AG09309 (cell line): ENCODE measurements at regions not wholly inside any gene's neighbourhood (a gene's known extent, or its start where the extent isn't known, plus 50 kb on each side); places are given as distances from the start of the nearest gene placed in this dataset.

Source experiments
- DNase-seq: peaks from one replicate; pipeline ENCODE4 v3.0.0-alpha.2; 2010; ENCODE audit warnings: low read depth
- H3K4me3 ChIP-seq: 2 replicates; pipeline ENCODE4 v1.5.1; 2011; ENCODE audit warnings: mild to moderate bottlenecking, low read depth, low read length, moderate library complexity; ENCODE audit not compliant: control insufficient read depth
- CTCF ChIP-seq: IDR thresholded peaks from 2 replicates; pipeline ENCODE4 v1.5.1; 2011; ENCODE audit warnings: mild to moderate bottlenecking, low read depth, low read length, inconsistent platforms; ENCODE audit not compliant: insufficient read depth, control insufficient read depth; ENCODE audit errors: missing control alignments

- H3K4me3 ChIP-seq: no peak overlapping the region
- TF ChIP-seq CTCF: no peak
- no peak for DNase-seq
Observed at GRCh38 chr3:182621435-182622240, 171.7 kb upstream of the ATP11B start.

- no peak overlapping the region for H3K4me3 ChIP-seq
- no peak for DNase-seq
- TF ChIP-seq CTCF: no peak
Observed at GRCh38 chr3:182622241-182622545, 171.1 kb upstream of the ATP11B start.

GRCh38 chr3:182626484-182627467 is 166.5 kb upstream of the ATP11B start:
- H3K4me3 ChIP-seq: no peak overlapping the region
- DNase-seq: no peak
- no peak for TF ChIP-seq CTCF

GRCh38 chr3:182628531-182628930 is 164.8 kb upstream of the ATP11B start:
- DNase-seq: no peak
- no peak overlapping the region for H3K4me3 ChIP-seq
- no peak for TF ChIP-seq CTCF

GRCh38 chr3:182629521-182629920 is 163.8 kb upstream of the ATP11B start:
- no peak for TF ChIP-seq CTCF
- no peak overlapping the region for H3K4me3 ChIP-seq
- DNase-seq: no peak

GRCh38 chr3:182631183-182632076 is 161.9 kb upstream of the ATP11B start:
- no peak overlapping the region for H3K4me3 ChIP-seq
- no peak for DNase-seq
- no peak for TF ChIP-seq CTCF
